Loucy (cell line): ENCODE measurements at regions not wholly inside any gene's neighbourhood (a gene's known extent, or its start where the extent isn't known, plus 50 kb on each side); places are given as distances from the start of the nearest gene placed in this dataset.

Experiments used
- H2AFZ ChIP-seq: fragments of 200-600 bp; sonication (generic); 2 replicates; pipeline ENCODE4 v1.6.0; 2016; ENCODE audit warnings: antibody characterized with exemption, mild to moderate bottlenecking, low read length, moderate library complexity
- H3F3A ChIP-seq: fragments of 200-600 bp; 2 replicates; pipeline ENCODE4 v1.6.0; 2016; ENCODE audit warnings: antibody characterized with exemption, low read depth, mild to moderate bottlenecking
- H3K27me3 ChIP-seq: fragments of 200-600 bp; sonication (generic); 2 replicates; pipeline ENCODE4 v1.6.1; 2014; ENCODE audit warnings: low read length, mild to moderate bottlenecking; ENCODE audit not compliant: insufficient read depth, poor library complexity, severe bottlenecking
- H3K36me3 ChIP-seq: fragments of 200-600 bp; sonication (generic); 2 replicates; pipeline ENCODE4 v1.6.1; 2016; ENCODE audit warnings: low read length; ENCODE audit not compliant: insufficient read depth
- H3K4me1 ChIP-seq: fragments of 200-600 bp; sonication (generic); 2 replicates; pipeline ENCODE4 v1.5.1; 2014; ENCODE audit warnings: low read length, mild to moderate bottlenecking; ENCODE audit not compliant: insufficient read depth, poor library complexity, severe bottlenecking
- H3K4me2 ChIP-seq: fragments of 200-600 bp; sonication (generic); 2 replicates; pipeline ENCODE4 v1.6.0; 2014; ENCODE audit warnings: antibody characterized with exemption, low read length, low read depth, mild to moderate bottlenecking; ENCODE audit not compliant: poor library complexity, severe bottlenecking
- H3K4me3 ChIP-seq: fragments of 200-600 bp; sonication (generic); 2 replicates; pipeline ENCODE4 v1.5.1; 2014; ENCODE audit warnings: low read length, mild to moderate bottlenecking, mixed read lengths; ENCODE audit not compliant: poor library complexity, severe bottlenecking
- H3K79me2 ChIP-seq: fragments of 200-600 bp; sonication (generic); 2 replicates; pipeline ENCODE4 v1.6.1; 2014; ENCODE audit warnings: low read length; ENCODE audit not compliant: insufficient read depth
- H3K9ac ChIP-seq: fragments of 200-600 bp; sonication (generic); 2 replicates; pipeline ENCODE4 v1.6.0; 2014; ENCODE audit warnings: mild to moderate bottlenecking, low read depth, low read length, moderate library complexity; ENCODE audit not compliant: poor library complexity, severe bottlenecking
- H3K9me2 ChIP-seq: fragments of 200-600 bp; sonication (generic); replicated peaks from 2 replicates; pipeline ENCODE4 v1.6.1; 2016; ENCODE audit warnings: low read depth, low read length, mixed read lengths
- H3K9me3 ChIP-seq: fragments of 200-600 bp; sonication (generic); 2 replicates; pipeline ENCODE4 v1.6.1; 2014; ENCODE audit warnings: mild to moderate bottlenecking, antibody characterized with exemption, low read length, low read depth; ENCODE audit not compliant: insufficient read depth
- H4K20me1 ChIP-seq: fragments of 200-600 bp; sonication (generic); 2 replicates; pipeline ENCODE4 v1.6.0; 2014; ENCODE audit warnings: antibody characterized with exemption, low read length, mild to moderate bottlenecking; ENCODE audit not compliant: insufficient read depth, poor library complexity, severe bottlenecking
- EZH2phosphoT487 ChIP-seq: fragments of 200-600 bp; IDR thresholded peaks from 2 replicates; pipeline ENCODE4 v1.6.1; 2018; ENCODE audit warnings: antibody characterized with exemption, mild to moderate bottlenecking, moderate library complexity, borderline replicate concordance
- TF ChIP-seq, protein P1 (sequence below): fragments of 200-600 bp; sonication (generic); conservative IDR thresholded peaks from 2 replicates; pipeline ENCODE4 v1.5.1; 2014; ENCODE audit warnings: mild to moderate bottlenecking, antibody characterized with exemption, low read length

DNA sequence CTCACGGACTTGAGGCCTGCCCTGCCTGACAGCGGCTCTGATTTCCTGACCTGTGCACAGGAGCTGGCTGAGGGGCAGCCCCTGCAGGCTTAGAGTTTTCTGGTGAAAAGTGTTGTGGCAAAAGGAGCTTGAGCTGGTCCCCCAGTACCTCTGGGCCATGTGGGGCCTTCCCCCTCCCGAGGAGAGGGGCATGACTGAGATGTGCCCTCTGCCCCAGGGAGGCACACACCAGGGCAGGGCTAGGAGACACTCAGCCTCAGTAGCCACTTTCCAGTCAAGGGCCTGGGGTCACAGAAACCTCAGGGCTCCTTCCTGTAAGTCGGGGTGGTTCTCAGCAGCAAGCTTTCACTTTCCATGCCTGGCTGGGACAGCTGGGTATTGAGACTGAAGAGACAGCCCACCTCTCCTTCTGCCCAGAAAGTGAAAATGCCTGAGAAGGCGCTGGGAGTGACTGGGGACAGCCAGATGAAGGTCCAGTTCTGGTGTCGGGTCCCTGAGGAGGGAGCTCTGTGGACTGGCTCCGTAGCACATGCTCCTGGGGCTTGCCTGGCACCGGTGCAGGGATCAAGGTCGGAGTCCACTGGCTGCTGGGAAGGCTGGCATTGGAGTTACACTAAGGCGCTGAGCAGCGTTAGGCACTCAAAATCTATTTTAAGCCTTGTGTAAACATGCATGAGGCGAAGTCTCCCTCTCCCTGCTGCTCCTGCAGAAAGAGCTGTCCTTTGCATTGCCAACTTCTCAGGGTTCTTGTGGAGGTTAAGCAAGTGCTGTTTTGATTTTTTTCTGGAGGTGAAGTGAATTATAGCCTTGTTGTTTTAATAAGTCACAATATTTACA, 394.9 kb downstream of the GADD45G start:
- Histone ChIP-seq H3K27me3 (no peaks in the 10 kb centered on the region), H3K36me3 (no peaks in the 10 kb centered on the region), H3K79me2 (no peaks in the 10 kb centered on the region), H3K4me2 (peak overlapping the region; percentile 47), H3K9ac (no peak overlapping the region), H3K4me1 (no peaks in the 10 kb centered on the region), H3K9me2 (no peaks in the 10 kb centered on the region), H4K20me1 (no peaks in the 10 kb centered on the region), H2AFZ (peak overlapping the region; percentile 51; the same call in 1 of the 2 replicates), H3K9me3 (no peaks in the 10 kb centered on the region), H3K4me3 (no peak overlapping the region), H3F3A (no peaks in the 10 kb centered on the region)
- TF ChIP-seq EZH2phosphoT487: no peak
- TF ChIP-seq, protein P1, sequence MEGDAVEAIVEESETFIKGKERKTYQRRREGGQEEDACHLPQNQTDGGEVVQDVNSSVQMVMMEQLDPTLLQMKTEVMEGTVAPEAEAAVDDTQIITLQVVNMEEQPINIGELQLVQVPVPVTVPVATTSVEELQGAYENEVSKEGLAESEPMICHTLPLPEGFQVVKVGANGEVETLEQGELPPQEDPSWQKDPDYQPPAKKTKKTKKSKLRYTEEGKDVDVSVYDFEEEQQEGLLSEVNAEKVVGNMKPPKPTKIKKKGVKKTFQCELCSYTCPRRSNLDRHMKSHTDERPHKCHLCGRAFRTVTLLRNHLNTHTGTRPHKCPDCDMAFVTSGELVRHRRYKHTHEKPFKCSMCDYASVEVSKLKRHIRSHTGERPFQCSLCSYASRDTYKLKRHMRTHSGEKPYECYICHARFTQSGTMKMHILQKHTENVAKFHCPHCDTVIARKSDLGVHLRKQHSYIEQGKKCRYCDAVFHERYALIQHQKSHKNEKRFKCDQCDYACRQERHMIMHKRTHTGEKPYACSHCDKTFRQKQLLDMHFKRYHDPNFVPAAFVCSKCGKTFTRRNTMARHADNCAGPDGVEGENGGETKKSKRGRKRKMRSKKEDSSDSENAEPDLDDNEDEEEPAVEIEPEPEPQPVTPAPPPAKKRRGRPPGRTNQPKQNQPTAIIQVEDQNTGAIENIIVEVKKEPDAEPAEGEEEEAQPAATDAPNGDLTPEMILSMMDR: no peak

DNA sequence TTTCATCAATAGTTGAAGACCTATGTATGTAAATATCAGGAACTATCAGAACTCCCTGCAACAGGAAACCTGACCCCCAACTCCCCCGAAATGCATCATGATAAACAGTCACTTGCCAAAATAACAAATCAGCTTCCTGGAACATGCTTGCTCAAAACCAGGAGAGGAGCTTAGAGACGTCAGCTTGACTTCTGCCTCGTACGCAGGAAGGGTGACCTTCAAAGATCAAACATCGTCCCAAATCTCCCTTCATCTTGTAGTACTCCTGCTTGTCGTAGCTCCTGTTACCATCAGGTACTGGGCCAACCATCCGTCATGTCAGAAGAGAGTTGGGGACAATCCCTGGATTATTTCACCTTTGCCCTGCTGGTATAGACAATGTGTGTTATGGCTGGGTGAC, 396.1 kb downstream of the GADD45G start:
- H3K4me1 ChIP-seq: no peaks in the 10 kb centered on the region
- H3K4me2 ChIP-seq: no peak overlapping the region
- H3K27me3 ChIP-seq: no peaks in the 10 kb centered on the region

DNA sequence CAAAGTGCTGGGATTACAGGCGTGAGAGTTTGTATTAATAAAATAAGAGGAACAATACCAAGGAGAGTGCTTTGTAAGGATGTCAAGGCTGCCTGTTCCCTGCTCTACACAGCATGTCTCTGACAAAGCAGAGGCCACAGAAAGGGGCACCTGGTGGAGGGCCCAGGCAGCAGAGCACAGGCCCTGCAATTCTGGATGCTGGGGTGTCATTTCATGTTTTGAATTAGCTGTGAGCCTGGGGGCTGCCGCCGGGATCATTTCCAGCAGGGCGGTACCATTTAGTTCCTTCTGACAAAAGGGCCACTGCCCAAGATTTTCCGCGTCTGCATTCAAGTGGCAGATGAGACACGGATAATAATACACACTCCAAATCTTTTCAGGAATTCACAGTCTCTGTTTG, 396.9 kb downstream of the GADD45G start:
- no peaks in the 10 kb centered on the region for H3K36me3 ChIP-seq
- TF ChIP-seq, protein P1: no peak
- no peak for TF ChIP-seq EZH2phosphoT487
- no peaks in the 10 kb centered on the region for H3K9me3 ChIP-seq
- no peaks in the 10 kb centered on the region for H4K20me1 ChIP-seq
- no peak overlapping the region for H3K4me3 ChIP-seq
- H3K4me1 ChIP-seq: no peaks in the 10 kb centered on the region
- no peaks in the 10 kb centered on the region for H3K9me2 ChIP-seq
- no peak overlapping the region for H3K9ac ChIP-seq
- no peaks in the 10 kb centered on the region for H3K79me2 ChIP-seq
- H3K27me3 ChIP-seq: no peaks in the 10 kb centered on the region
- no peak overlapping the region for H3K4me2 ChIP-seq
- no peak overlapping the region for H2AFZ ChIP-seq
- H3F3A ChIP-seq: no peaks in the 10 kb centered on the region

More for the DNA sequence above, 396.1 kb downstream of the GADD45G start:
- no peaks in the 10 kb centered on the region for H3K9me2 ChIP-seq
- H3K9ac ChIP-seq: no peak overlapping the region
- no peaks in the 10 kb centered on the region for H3F3A ChIP-seq
- no peak overlapping the region for H2AFZ ChIP-seq
- no peaks in the 10 kb centered on the region for H3K9me3 ChIP-seq
- no peaks in the 10 kb centered on the region for H3K36me3 ChIP-seq
- no peak overlapping the region for H3K4me3 ChIP-seq
- no peaks in the 10 kb centered on the region for H4K20me1 ChIP-seq
- H3K79me2 ChIP-seq: no peaks in the 10 kb centered on the region
- TF ChIP-seq EZH2phosphoT487: no peak
- TF ChIP-seq, protein P1: no peak
